GM12873 (cell line): ENCODE measurements at regions not wholly inside any gene's neighbourhood (a gene's known extent, or its start where the extent isn't known, plus 50 kb on each side); places are given as distances from the start of the nearest gene placed in this dataset.

Source experiments
- TF ChIP-seq, protein P1 (sequence below): IDR thresholded peaks from 2 replicates; pipeline ENCODE4 v1.5.1; 2012; ENCODE audit warnings: low read depth, mild to moderate bottlenecking, moderate library complexity, low read length, control low read depth; ENCODE audit not compliant: insufficient read depth; ENCODE audit errors: missing control alignments

DNA sequence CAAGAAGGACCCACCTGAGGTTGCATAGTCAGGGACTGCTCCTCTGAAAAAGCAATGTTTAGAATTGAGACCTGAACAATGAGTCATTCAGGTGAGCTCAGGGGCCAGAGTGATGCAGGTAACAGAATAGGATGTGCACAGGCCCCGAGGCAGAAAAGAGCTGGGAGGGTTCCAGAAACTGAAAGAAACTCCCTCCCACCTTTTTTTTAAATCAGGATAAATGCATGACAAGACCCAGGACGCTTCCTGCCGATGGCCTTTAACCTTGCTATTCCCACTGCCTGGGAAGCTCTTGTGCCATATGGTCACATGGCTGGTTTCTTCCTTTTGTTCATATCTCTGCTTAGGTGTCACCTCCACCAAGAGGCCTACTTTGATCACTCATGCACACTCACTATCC, 214.2 kb upstream of the ZBED5 start:
- TF ChIP-seq, protein P1, sequence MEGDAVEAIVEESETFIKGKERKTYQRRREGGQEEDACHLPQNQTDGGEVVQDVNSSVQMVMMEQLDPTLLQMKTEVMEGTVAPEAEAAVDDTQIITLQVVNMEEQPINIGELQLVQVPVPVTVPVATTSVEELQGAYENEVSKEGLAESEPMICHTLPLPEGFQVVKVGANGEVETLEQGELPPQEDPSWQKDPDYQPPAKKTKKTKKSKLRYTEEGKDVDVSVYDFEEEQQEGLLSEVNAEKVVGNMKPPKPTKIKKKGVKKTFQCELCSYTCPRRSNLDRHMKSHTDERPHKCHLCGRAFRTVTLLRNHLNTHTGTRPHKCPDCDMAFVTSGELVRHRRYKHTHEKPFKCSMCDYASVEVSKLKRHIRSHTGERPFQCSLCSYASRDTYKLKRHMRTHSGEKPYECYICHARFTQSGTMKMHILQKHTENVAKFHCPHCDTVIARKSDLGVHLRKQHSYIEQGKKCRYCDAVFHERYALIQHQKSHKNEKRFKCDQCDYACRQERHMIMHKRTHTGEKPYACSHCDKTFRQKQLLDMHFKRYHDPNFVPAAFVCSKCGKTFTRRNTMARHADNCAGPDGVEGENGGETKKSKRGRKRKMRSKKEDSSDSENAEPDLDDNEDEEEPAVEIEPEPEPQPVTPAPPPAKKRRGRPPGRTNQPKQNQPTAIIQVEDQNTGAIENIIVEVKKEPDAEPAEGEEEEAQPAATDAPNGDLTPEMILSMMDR, result no peak

DNA sequence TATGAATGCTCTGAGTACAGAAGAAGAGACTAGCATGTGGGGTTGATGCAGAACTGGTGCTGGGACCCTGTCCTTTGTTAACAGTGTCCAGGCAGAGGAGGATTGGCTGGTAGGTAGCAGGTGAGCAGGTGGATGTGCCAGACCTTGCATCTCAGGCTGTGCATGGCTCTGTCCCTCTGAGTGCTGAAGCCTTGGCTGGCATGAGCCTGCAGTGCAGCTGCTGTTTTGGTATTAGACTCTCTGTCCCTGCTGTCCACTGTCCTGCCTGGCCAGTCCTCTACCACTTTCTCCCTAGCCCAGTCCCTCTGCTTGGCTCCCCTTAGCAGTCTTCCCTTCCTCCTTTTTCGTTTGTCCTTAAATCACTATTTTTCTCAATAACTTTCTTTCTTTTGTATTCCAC, 213.6 kb upstream of the ZBED5 start:
- TF ChIP-seq, protein P1, result no peak

DNA sequence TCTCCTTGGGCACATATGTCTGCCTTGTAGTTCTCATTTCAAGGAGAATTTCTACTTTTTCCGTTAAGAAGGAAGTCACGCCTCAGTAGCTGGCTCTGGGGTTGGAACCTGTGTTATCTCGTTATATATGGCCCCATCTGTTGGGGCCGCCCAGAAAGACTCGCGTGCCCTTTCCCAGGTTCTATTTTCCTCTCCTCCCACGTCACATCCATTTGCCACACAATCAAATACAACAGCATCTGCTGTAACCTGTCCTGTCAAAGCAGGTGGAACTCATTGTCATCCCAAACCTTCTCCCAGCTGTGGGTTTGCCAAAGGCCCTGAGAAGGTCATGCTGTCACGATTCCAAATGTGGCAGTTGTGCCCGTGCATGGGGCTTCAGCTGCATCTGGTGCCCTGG, 213.1 kb upstream of the ZBED5 start:
- TF ChIP-seq, protein P1, result no peak

DNA sequence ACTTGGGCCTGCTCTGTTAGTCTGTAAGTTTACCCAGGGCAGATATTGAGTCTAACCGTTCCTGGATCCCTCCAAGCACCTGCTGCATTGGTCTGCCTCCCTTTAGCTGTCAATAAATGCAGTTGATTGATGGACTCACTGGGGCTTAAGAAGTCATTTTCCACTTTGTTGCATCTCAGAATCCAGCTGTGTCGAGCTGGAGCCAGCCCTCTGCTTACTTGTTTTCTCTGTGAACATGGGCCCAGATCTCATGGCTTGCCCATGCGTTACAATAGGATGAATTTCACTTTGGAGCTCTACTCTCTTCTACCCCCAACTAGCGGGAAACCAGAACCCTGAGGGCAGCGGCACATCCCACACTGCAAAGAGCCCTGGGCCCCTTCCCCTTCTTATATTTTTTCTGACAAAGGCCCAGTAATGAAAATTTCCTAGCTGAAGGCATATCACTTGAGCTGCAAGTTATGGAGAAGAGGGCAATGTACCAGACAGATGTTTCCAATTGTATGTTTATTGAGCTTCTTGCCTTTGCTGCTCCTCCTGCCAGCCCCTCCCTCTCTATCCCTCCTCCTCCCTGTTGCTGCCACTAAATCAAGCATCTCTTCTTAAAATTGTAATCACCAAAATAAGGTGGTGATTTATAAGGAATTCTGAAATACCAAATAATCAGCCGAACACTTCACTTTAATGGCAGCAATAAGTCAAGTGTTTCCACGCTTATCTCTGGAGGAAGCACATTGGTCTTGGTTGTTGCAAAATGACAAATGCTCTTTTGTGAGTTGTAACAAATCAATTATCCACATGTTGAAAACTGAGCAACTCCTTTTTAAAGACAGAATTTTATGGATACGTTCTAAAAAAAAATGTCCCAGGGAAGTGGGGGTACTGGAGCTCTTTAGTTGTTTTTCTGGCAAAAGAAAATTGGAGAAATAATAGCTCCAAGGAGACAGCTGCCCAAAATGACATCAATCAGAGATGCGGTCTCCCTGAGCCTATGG, 212.3 kb upstream of the ZBED5 start:
- TF ChIP-seq, protein P1, result no peak

DNA sequence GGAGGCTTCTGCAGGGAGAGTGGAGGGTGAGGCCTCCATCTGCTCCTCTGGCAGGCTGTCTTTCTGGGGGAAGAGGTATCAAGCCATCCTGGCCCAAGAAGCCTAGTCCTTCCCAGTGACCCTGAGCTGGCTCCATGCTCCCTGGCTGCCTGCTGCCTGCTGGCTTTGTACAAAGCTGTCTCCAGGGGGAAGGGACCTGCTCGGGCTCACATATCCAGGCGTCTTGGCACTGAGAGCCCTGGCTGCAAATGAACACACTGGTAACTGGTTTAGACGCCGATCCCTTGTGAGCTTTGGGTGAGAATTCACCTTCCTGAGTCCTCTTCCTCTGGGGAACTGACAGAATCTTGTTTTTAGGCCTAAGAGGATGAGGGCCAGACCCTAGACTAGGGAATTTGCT, 210.3 kb upstream of the ZBED5 start:
- TF ChIP-seq, protein P1, result no peak

DNA sequence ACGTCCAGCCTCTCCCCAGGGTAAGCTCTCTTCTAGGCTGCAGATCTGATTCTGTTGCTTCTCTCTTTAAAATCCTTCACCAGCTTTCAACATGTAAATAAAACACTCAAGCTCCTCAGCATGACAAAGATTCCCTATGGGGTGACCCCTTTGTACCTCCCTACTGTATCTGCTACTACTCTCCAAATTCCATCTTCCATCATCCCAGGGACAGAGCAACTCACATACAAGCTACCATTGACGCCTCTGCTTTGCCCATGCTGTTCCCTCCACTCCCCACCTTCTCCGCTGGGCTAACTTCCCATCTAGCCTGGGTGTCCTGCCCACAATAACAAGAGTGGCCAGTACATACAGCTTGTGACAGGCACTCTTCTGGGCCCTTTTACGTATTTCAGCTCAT, 207.5 kb upstream of the ZBED5 start:
- TF ChIP-seq, protein P1, result no peak

DNA sequence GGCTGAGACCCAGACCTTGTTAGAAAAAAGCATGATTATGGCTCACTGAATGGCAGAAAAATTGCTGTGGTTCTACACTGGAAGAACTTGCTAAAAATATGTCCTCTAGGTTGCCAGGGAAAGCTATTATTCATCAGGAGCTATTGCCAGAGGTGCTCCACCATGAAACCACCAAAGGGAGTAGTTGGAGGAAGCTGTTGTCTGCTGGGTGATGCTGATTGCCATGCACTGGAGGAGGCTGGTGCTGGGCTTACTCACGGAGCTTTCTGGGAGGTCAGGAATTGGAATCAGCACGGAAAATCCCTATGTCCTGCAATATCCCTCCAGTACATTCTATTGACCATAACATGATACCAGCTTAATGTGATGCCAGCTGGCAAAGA, 199.6 kb upstream of the ZBED5 start:
- TF ChIP-seq, protein P1, result no peak
